K562 (cell line): ENCODE measurements at regions not wholly inside any gene's neighbourhood (a gene's known extent, or its start where the extent isn't known, plus 50 kb on each side); places are given as distances from the start of the nearest gene placed in this dataset.

Experiments
- ATAC-seq: fragments of 200-7000 bp; cut with Tn5 transposase; 3 replicates; pipeline ENCODE4 v1.9.1; 2020; ENCODE audit warnings: moderate library complexity
- BruUV-seq: library from RNA; stranded (reverse); fragments of 400-500 nt; replicated peaks from 2 replicates; lab custom pipeline; 2021; lab: Mats Ljungman, UMichigan
- CTCF ChIA-PET: fragments of 300-600 bp; formaldehyde crosslinking; extraction: SDS; loops from one replicate; lab custom pipeline; 2021; ENCODE audit warnings: low intra/inter-chr PET ratio; lab: Yijun Ruan, JAX
- POLR2A ChIA-PET: fragments of 300-600, 350-650 bp; sonication (Branson Sonifier 250); formaldehyde crosslinking; extraction: SDS; loops from one replicate; lab custom pipeline; 2021; ENCODE audit warnings: antibody characterized with exemption, inconsistent platforms; lab: Yijun Ruan, JAX
- DNase-seq, 4 experiments: peaks; one replicate each; pipeline versions ENCODE4 v3.0.0 to v3.0.0-alpha.2; 2011 to 2018; ENCODE audit warnings: low spot score in 3 of 4, mixed read lengths in 3 of 4; ENCODE audit errors: extremely low read depth in 1 of 4
- FAIRE-seq: peaks from 2 replicates; lab custom pipeline; 2011; peaks lifted over from hg19 to GRCh38; lab: Jason Lieb, UNC
- H2AFZ ChIP-seq: 2 replicates; pipeline ENCODE4 v1.6.0; 2011; ENCODE audit warnings: low read depth, low read length, control low read depth, inconsistent platforms
- H3K27ac ChIP-seq: fragments of 200-600 bp; 3 replicates; pipeline ENCODE4 v1.8.0; 2011; ENCODE audit warnings: low read depth, mild to moderate bottlenecking, control low read depth, inconsistent platforms, low read length, moderate library complexity, mixed read lengths; ENCODE audit errors: extremely low read depth
- H3K27me3 ChIP-seq, 2 experiments: fragments of 300-600 bp in 1 of 2; 2 replicates in 1 of 2; 3 replicates in 1 of 2; pipeline versions ENCODE4 v1.6.0 to v1.8.0; 2011; ENCODE audit warnings: inconsistent platforms in 2 of 2, low read length in 2 of 2, mild to moderate bottlenecking in 1 of 2, mixed read lengths in 1 of 2, moderate library complexity in 1 of 2; ENCODE audit not compliant: control insufficient read depth in 2 of 2, insufficient read depth in 2 of 2
- H3K36me3 ChIP-seq: fragments of 300-600 bp; 3 replicates; pipeline ENCODE4 v1.8.0; 2011; ENCODE audit warnings: mild to moderate bottlenecking, low read length, inconsistent platforms; ENCODE audit not compliant: control insufficient read depth, insufficient read depth
- H3K4me1 ChIP-seq, 2 experiments: fragments of 200-600 bp in 1 of 2; replicated peaks in 1 of 2; 2 replicates in 1 of 2; 3 replicates in 1 of 2; pipeline versions ENCODE4 v1.5.1 to v1.8.0; 2011; ENCODE audit warnings: inconsistent platforms in 2 of 2, low read length in 2 of 2, mild to moderate bottlenecking in 1 of 2, mixed read lengths in 1 of 2, moderate library complexity in 1 of 2; ENCODE audit not compliant: control insufficient read depth in 2 of 2, insufficient read depth in 2 of 2
- H3K4me2 ChIP-seq: 2 replicates; pipeline ENCODE4 v1.6.1; 2011; ENCODE audit warnings: low read length, control low read depth, inconsistent platforms, mixed read lengths; ENCODE audit not compliant: insufficient read depth
- H3K4me3 ChIP-seq: fragments of 200-600 bp; sonication (generic), shearing (Covaris generic); 2 replicates; pipeline ENCODE4 v1.5.1; 2016; ENCODE audit warnings: control low read depth, inconsistent platforms
- H3K79me2 ChIP-seq: fragments of 200-600 bp; 3 replicates; pipeline ENCODE4 v1.8.0; 2011; ENCODE audit warnings: low read length, inconsistent platforms; ENCODE audit not compliant: control insufficient read depth, insufficient read depth
- H3K9ac ChIP-seq, 2 experiments: 2 replicates each; pipeline versions ENCODE4 v1.6.0 to v1.6.1; 2011; ENCODE audit warnings: low read depth in 2 of 2, low read length in 2 of 2, control low read depth in 1 of 2, inconsistent platforms in 1 of 2, mild to moderate bottlenecking in 1 of 2, mixed read lengths in 1 of 2; ENCODE audit not compliant: insufficient read depth in 1 of 2
- H3K9me1 ChIP-seq: one replicate; pipeline ENCODE4 v1.6.0; 2011; ENCODE audit warnings: inconsistent platforms, mild to moderate bottlenecking, low read length, moderate library complexity; ENCODE audit not compliant: control insufficient read depth, insufficient read depth
- H3K9me3 ChIP-seq: replicated peaks from 2 replicates; pipeline ENCODE4 v1.5.1; 2011; ENCODE audit warnings: low read depth, low read length, inconsistent platforms; ENCODE audit not compliant: control insufficient read depth, insufficient read depth
- H4K20me1 ChIP-seq: replicated peaks from 2 replicates; pipeline ENCODE4 v1.6.1; 2011; ENCODE audit warnings: low read length, inconsistent platforms, mixed read lengths; ENCODE audit not compliant: control insufficient read depth, insufficient read depth
- ETV6 ChIP-seq, 3 experiments: fragments of 150-350 bp in 1 of 3; sonication (generic) in 1 of 3; formaldehyde crosslinking in 1 of 3; IDR thresholded peaks; 2 replicates each; pipeline versions ENCODE4 v1.6.1 to v1.8.0; 2014 to 2022; ENCODE audit warnings: borderline replicate concordance in 2 of 3, low read depth in 2 of 3, antibody characterized with exemption in 1 of 3, low read length in 1 of 3, mild to moderate bottlenecking in 1 of 3, missing genetic modification reagents in 1 of 3
- MAFG ChIP-seq: fragments of 450-650 bp; conservative IDR thresholded peaks from 2 replicates; pipeline ENCODE4 v1.6.1; 2016; ENCODE audit warnings: missing genetic modification characterization, missing compliant biosample characterization
- SRSF3 ChIP-seq: fragments of 200-400 bp; formaldehyde crosslinking; IDR thresholded peaks from 2 replicates; pipeline ENCODE4 v1.6.1; 2016; ENCODE audit warnings: mild to moderate bottlenecking, low read length, moderate library complexity; ENCODE audit not compliant: insufficient read depth
- TSHZ1 ChIP-seq: fragments of 250-450 bp; sonication (Bioruptor Pico); IDR thresholded peaks from 2 replicates; pipeline ENCODE4 v1.4.0; 2020; ENCODE audit warnings: mild to moderate bottlenecking, moderate library complexity
- ZEB2 ChIP-seq: fragments of 450-650 bp; IDR thresholded peaks from 2 replicates; pipeline ENCODE4 v1.6.1; 2016
- WGBS: fragments of 100-300 bp; shearing (Covaris generic); methylation state at CpG from one replicate; pipeline ENCODE4 v1.1.6; 2016; ENCODE audit warnings: low coverage, mixed read lengths; ENCODE audit not compliant: insufficient coverage; ENCODE audit errors: missing lambda C conversion rate; 5-methylcytosine and 5-hydroxymethylcytosine counted together
- in situ Hi-C: fragments of 300-500 bp; cut with MboI; formaldehyde crosslinking; loops from 4 replicates; pipeline ENCODE4 v1.15.0; 2018; ENCODE audit warnings: inconsistent platforms, mixed read lengths
- intact Hi-C: fragments of 100-400 bp; cut with micrococcal nuclease; formaldehyde crosslinking; loops from 2 replicates; pipeline ENCODE4 v1.14.2; 2022
- TF ChIP-seq, protein P1 (sequence below): fragments of 450-650 bp; formaldehyde crosslinking; IDR thresholded peaks from 2 replicates; pipeline ENCODE4 v1.4.0; 2022; ENCODE audit warnings: mild to moderate bottlenecking, moderate library complexity

DNA sequence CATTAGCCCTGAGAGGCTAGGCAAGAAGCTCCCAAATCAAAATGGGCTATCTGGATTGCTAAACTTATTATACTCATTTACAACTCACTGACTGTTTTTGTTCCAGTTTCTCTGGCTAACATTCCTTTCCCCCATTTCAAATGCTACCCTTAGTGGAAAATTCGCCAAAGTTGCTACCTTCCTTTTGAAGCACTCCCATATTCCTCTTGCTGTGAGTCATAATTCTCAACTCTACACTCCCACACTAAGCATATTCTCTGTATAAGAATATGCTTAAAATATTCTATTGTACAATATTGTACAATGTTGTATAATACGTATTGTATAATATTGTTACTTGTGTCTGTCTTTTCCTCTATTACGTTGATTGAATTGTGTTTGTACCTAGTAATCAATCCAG lies 398.6 kb downstream of the PYDC2 start:
- Histone ChIP-seq H3K4me3 (no peak overlapping the region), H3K79me2 (no peaks in the 10 kb centered on the region), H3K27ac (no peak overlapping the region), H3K9ac (no peak overlapping the region), H4K20me1 (no peaks in the 10 kb centered on the region), H3K9me1 (no peaks in the 10 kb centered on the region), H3K4me1 (no peaks in the 10 kb centered on the region), H3K27me3 (no peaks in the 10 kb centered on the region), H3K36me3 (no peaks in the 10 kb centered on the region), H3K4me2 (no peak overlapping the region), H3K9me3 (no peaks in the 10 kb centered on the region), H2AFZ (no peak overlapping the region)
- in situ Hi-C loops, result no loop called here
- ATAC-seq (no peak), DNase-seq (no peak), FAIRE-seq (no peak)
- ChIA-PET POLR2A (no interaction called here), CTCF (no interaction called here)
- TF ChIP-seq SRSF3 (no peak), MAFG (tag) (no peak), TSHZ1 (CRISPR knock-in tag) (no peak), ETV6 (IDR thresholded peaks at IDR 0.05; ENCODE audit: borderline replicate concordance in 1 of 2, low read depth in 2 of 2, low read length in 1 of 2) (no peak), ETV6 (CRISPR knock-in tag; IDR thresholded peaks at IDR 0.05; ENCODE audit: borderline replicate concordance) (no peak), ZEB2 (no peak)
- TF ChIP-seq, protein P1, sequence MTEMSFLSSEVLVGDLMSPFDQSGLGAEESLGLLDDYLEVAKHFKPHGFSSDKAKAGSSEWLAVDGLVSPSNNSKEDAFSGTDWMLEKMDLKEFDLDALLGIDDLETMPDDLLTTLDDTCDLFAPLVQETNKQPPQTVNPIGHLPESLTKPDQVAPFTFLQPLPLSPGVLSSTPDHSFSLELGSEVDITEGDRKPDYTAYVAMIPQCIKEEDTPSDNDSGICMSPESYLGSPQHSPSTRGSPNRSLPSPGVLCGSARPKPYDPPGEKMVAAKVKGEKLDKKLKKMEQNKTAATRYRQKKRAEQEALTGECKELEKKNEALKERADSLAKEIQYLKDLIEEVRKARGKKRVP (CRISPR knock-in tag), result no peak
- intact Hi-C loops, result no loop called here
- 6% methylated on average over 3 of the region's 3 CpGs for WGBS
- BruUV-seq, result no TSS peak
